HFFc6 (cell line): ENCODE measurements at regions not wholly inside any gene's neighbourhood (a gene's known extent, or its start where the extent isn't known, plus 50 kb on each side); places are given as distances from the start of the nearest gene placed in this dataset.
"Not testable (repeated sequence)": the region's sequence is repeated elsewhere in the genome, so short reads cannot be mapped to it uniquely, and the experiment has no call there.

Source experiments
- DNase-seq: peaks from one replicate; pipeline ENCODE4 v3.0.0-alpha.2; 2018
- H3K27ac Mint-ChIP-seq: 2 replicates; pipeline ENCODE4 v1.8.0; 2020; ENCODE audit warnings: mild to moderate bottlenecking, mixed read lengths
- H3K27me3 Mint-ChIP-seq: 2 replicates; pipeline ENCODE4 v1.8.0; 2021; ENCODE audit warnings: mild to moderate bottlenecking, moderate library complexity, mixed read lengths; ENCODE audit not compliant: insufficient read depth
- H3K36me3 Mint-ChIP-seq: 2 replicates; pipeline ENCODE4 v1.8.0; 2021; ENCODE audit warnings: low read depth, mixed read lengths
- H3K4me1 Mint-ChIP-seq: 2 replicates; pipeline ENCODE4 v1.8.0; 2020; ENCODE audit warnings: low read depth, mixed read lengths
- H3K4me3 Mint-ChIP-seq: 2 replicates; pipeline ENCODE4 v1.8.0; 2020; ENCODE audit warnings: mild to moderate bottlenecking, moderate library complexity, mixed read lengths
- H3K9me3 Mint-ChIP-seq: 2 replicates; pipeline ENCODE4 v1.8.0; 2020; ENCODE audit warnings: mild to moderate bottlenecking, mixed read lengths
- TF ChIP-seq, protein P1 (sequence below): fragments of 200-600 bp; sonication (generic); IDR thresholded peaks from 2 replicates; pipeline ENCODE4 v1.5.0; 2021; ENCODE audit warnings: antibody characterized with exemption, mild to moderate bottlenecking

DNA sequence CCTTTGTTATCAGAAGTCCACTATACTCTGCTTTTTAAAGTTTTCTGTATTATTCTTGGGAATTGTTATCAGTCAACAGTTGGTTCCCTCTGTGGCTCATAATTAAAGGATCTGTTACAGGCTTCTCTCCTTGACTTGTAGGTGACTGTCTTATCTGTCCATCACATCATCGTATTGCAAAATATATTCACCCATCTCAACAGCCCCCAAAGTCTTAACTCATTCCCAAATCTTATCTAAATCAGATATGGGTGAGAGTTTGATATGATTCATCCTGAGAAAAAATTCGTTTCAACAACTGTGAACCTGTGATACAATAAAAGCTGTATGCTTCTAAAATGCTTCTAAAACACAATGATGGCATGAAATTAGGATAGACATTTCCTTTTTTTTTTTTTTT, 1245.6 kb upstream of the RAG2 start:
- H3K27ac Mint-ChIP-seq, result no peak overlapping the region
- no peaks in the 10 kb centered on the region for H3K27me3 Mint-ChIP-seq
- TF ChIP-seq, protein P1, sequence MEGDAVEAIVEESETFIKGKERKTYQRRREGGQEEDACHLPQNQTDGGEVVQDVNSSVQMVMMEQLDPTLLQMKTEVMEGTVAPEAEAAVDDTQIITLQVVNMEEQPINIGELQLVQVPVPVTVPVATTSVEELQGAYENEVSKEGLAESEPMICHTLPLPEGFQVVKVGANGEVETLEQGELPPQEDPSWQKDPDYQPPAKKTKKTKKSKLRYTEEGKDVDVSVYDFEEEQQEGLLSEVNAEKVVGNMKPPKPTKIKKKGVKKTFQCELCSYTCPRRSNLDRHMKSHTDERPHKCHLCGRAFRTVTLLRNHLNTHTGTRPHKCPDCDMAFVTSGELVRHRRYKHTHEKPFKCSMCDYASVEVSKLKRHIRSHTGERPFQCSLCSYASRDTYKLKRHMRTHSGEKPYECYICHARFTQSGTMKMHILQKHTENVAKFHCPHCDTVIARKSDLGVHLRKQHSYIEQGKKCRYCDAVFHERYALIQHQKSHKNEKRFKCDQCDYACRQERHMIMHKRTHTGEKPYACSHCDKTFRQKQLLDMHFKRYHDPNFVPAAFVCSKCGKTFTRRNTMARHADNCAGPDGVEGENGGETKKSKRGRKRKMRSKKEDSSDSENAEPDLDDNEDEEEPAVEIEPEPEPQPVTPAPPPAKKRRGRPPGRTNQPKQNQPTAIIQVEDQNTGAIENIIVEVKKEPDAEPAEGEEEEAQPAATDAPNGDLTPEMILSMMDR, result no peak
- no peaks in the 10 kb centered on the region for H3K4me1 Mint-ChIP-seq
- DNase-seq, result no peak
- no peak overlapping the region for H3K4me3 Mint-ChIP-seq
- no peaks in the 10 kb centered on the region for H3K36me3 Mint-ChIP-seq
- H3K9me3 Mint-ChIP-seq, result peaks cover 8% of the 10 kb centered on the region; the same call in 1 of the 2 replicates

DNA sequence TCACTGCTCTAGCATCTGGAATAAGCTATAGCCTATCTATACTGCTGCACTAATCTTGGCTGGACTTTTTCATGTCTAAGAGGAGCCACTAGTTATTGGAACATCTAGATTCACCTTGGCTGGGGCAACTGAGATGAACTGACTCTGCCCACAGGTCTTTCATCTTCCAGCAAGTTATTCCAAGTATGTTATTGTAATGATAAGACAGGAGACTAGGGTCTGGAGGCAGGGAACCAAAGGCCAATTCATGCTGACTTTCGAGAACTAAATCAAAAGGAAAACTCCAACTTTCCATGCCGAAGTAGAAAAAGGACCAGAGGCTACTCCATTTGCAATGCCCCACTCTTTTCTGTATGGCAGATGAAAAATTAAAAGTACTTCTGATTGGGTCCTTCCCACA, 1243.0 kb upstream of the RAG2 start:
- TF ChIP-seq, protein P1, result no peak
- H3K4me3 Mint-ChIP-seq, result no peak overlapping the region
- H3K9me3 Mint-ChIP-seq, result peaks cover 8% of the 10 kb centered on the region; the same call in 1 of the 2 replicates
- no peak overlapping the region for H3K27ac Mint-ChIP-seq
- H3K36me3 Mint-ChIP-seq, result no peaks in the 10 kb centered on the region
- no peak for DNase-seq
- H3K27me3 Mint-ChIP-seq, result no peaks in the 10 kb centered on the region
- no peaks in the 10 kb centered on the region for H3K4me1 Mint-ChIP-seq

DNA sequence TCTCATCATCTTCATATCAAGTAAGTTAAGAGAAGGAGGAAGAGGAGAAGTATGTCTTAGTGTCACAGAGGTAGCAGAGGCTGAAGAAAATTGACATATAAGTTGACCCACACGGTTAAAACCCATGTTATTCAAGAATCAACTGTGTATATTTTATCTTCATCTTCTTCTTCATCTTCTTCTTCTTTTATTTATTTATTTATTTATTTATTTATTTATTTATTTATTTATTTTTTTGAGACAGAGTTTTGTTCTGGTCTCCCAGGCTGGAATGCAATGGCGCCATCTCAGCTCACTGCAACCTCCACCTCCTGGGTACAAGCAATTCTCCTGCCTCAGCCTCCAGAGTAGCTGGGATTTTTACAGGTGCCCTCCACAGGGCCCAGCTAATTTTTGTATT, 1242.3 kb upstream of the RAG2 start:
- H3K27me3 Mint-ChIP-seq, H3K9me3 Mint-ChIP-seq, H3K4me1 Mint-ChIP-seq, H3K4me3 Mint-ChIP-seq, H3K27ac Mint-ChIP-seq, DNase-seq, H3K36me3 Mint-ChIP-seq: not testable (repeated sequence)

DNA sequence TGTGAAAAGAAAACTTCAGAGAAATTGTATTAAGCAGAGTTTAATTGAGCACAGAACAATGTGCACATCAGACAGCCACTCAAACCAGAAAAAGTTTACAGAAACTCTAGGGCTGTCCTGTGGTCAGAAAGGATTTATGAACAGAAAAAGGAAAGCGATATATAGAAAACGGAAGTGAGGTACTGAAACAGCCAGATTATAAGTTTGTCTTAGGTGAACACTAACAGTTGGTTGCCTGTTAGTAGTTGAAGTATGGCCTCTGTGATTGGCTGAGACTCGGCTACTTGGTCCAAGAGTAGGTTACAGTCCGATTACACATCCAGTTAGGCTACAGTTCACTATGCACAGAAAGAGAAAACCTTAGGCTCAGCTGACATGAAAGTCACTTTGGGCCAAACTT, 1232.5 kb upstream of the RAG2 start:
- H3K36me3 Mint-ChIP-seq, result no peaks in the 10 kb centered on the region
- TF ChIP-seq, protein P1, result no peak
- no peaks in the 10 kb centered on the region for H3K27me3 Mint-ChIP-seq
- H3K4me3 Mint-ChIP-seq, result no peak overlapping the region
- H3K27ac Mint-ChIP-seq, result no peak overlapping the region
- no peaks in the 10 kb centered on the region for H3K9me3 Mint-ChIP-seq
- no peak for DNase-seq
- no peaks in the 10 kb centered on the region for H3K4me1 Mint-ChIP-seq

DNA sequence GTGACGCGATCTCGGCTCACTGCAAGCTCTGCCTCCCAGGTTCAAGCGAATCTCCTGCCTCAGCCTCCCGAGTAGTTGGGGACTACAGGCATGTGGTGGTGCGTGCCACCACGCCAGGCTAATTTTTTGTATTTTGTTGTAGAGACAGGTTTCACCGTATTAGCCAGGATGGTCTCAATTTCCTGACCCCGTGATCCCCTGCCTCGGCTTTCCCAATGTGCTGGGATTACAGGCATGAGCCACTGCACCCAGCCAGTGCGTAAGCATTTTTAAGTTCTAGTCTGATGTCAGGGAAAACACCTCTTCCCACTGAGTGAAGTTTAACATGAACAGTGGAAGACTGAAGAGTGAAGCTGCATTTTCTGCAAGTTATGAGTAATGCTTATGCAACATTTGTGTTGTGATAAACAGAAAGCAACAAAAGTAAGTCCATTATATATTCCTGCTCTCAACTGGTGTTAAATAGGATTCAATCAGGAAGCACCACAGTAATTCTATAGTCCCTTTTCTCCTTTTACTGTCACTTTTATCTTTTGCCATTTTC, 1219.8 kb upstream of the RAG2 start:
- no peaks in the 10 kb centered on the region for H3K36me3 Mint-ChIP-seq
- TF ChIP-seq, protein P1, result no peak
- no peak for DNase-seq

DNA sequence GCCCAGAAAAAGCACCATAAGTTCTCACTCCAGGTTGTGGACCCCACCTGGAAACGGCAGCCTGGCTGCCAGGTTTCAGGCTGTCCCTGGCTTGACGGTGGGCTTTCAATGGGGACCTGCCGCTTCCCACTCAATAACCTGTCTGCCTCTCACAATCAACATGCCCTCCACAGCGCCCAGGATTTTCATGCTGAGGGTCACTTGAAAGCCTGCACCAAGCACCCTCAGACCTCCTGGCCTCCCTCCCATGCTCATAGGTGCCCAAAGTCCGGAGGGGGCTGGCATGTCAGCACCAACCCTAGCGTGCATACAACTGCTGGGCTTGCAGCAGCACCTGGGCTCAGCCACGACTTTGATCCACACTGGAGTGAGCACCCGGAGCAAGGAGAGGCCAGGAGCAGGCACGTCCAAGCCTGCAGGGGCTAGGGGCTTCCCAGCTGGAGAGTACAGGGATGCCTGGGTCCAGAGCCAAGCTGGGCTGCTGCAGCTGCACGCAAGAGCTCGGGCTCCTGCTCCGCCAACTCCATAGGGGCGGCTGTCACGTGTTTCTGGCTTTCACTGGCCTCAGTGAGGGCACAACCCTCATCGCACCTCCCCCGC, 1214.3 kb upstream of the RAG2 start:
- Mint-ChIP-seq H3K9me3 (no peaks in the 10 kb centered on the region), H3K27me3 (no peaks in the 10 kb centered on the region), H3K4me3 (no peak overlapping the region), H3K4me1 (no peaks in the 10 kb centered on the region), H3K36me3 (no peaks in the 10 kb centered on the region), H3K27ac (no peak overlapping the region)
- no peak for DNase-seq
- TF ChIP-seq, protein P1, result no peak

More for the DNA sequence above, 1219.8 kb upstream of the RAG2 start:
- Mint-ChIP-seq H3K4me3 (no peak overlapping the region), H3K27ac (no peak overlapping the region), H3K4me1 (no peaks in the 10 kb centered on the region), H3K9me3 (no peaks in the 10 kb centered on the region), H3K27me3 (no peaks in the 10 kb centered on the region)
